Mammary epithelial cell (primary cell): ENCODE measurements at regions not wholly inside any gene's neighbourhood (a gene's known extent, or its start where the extent isn't known, plus 50 kb on each side); places are given as distances from the start of the nearest gene placed in this dataset.

Experiments
- CTCF ChIP-seq, 2 donors: IDR thresholded peaks in 1 of 2; conservative IDR thresholded peaks in 1 of 2; 2 replicates each; pipeline ENCODE4 v1.5.1; 2011 to 2012; ENCODE audit warnings: inconsistent platforms in 2 of 2, low read length in 2 of 2, mild to moderate bottlenecking in 2 of 2, control low read depth in 1 of 2, low read depth in 1 of 2; ENCODE audit not compliant: insufficient read depth in 1 of 2; ENCODE audit errors: extremely low read depth in 1 of 2
- EZH2 ChIP-seq: IDR thresholded peaks from 2 replicates; pipeline ENCODE4 v1.6.1; 2012; ENCODE audit warnings: low read length, inconsistent platforms, borderline replicate concordance

GRCh38 chr2:67241453-67241852, 155.7 kb upstream of the ETAA1 start:
- TF ChIP-seq EZH2 (no peak), CTCF (conservative IDR thresholded peaks at IDR 0.05 in 1 of 2, IDR thresholded peaks at IDR 0.05 in 1 of 2; ENCODE audit: extremely low read depth in 1 of 2, insufficient read depth in 1 of 2, low read depth in 1 of 2, low read length in 2 of 2) (no peak)
